Activated T-cell treated with anti-CD3 and anti-CD28 coated beads, Interleukin-2, amount 50 U/mL, for 72 hours (primary cell): ENCODE measurements at regions not wholly inside any gene's neighbourhood (a gene's known extent, or its start where the extent isn't known, plus 50 kb on each side); places are given as distances from the start of the nearest gene placed in this dataset.

Experiments used
- ATAC-seq, 2 donors: fragments of 150-1000 bp; cut with Tn5 transposase; replicated peaks in 1 of 2; 2 replicates each; pipeline ENCODE4 v1.10.0; 2021; ENCODE audit warnings: moderate library complexity in 2 of 2, mild to moderate bottlenecking in 1 of 2
- DNase-seq, 2 donors: peaks; one replicate each; pipeline ENCODE4 v3.0.0; 2021 to 2022; ENCODE audit warnings: mixed read lengths in 1 of 2
- H3K27ac Mint-ChIP-seq: one replicate; pipeline ENCODE4 v1.8.0; 2022; ENCODE audit warnings: mild to moderate bottlenecking, moderate library complexity, mixed read lengths
- H3K27me3 Mint-ChIP-seq: one replicate; pipeline ENCODE4 v1.8.0; 2022; ENCODE audit warnings: low read depth, mixed read lengths
- H3K36me3 Mint-ChIP-seq, 2 donors: one replicate each; pipeline ENCODE4 v1.8.0; 2022; ENCODE audit warnings: mixed read lengths in 2 of 2, mild to moderate bottlenecking in 1 of 2; ENCODE audit not compliant: insufficient read depth in 2 of 2
- H3K4me1 Mint-ChIP-seq: one replicate; pipeline ENCODE4 v1.8.0; 2022; ENCODE audit warnings: low read depth, mixed read lengths
- H3K4me3 Mint-ChIP-seq, 2 donors: one replicate each; pipeline ENCODE4 v1.8.0; 2022; ENCODE audit warnings: mild to moderate bottlenecking in 2 of 2, mixed read lengths in 2 of 2, moderate library complexity in 2 of 2
- H3K9me3 Mint-ChIP-seq, 2 donors: one replicate each; pipeline ENCODE4 v1.8.0; 2022; ENCODE audit warnings: mixed read lengths in 2 of 2

GRCh38 chr9:134991808-134992754 is 74.4 kb upstream of the FCN1 start:
- no peaks in the 10 kb centered on the region for H3K4me1 Mint-ChIP-seq
- H3K27ac Mint-ChIP-seq, result no peak overlapping the region
- ATAC-seq (no peak), DNase-seq (no peak)
- H3K9me3 Mint-ChIP-seq, result peaks cover 5 to 8% of the 10 kb centered on the region in 2 donors
- peaks cover 2 to 3% of the 10 kb centered on the region in 2 donors for H3K36me3 Mint-ChIP-seq
- H3K27me3 Mint-ChIP-seq, result peaks cover 7% of the 10 kb centered on the region
- no peak overlapping the region for H3K4me3 Mint-ChIP-seq

- DNase-seq (no peak), ATAC-seq (no peak)
- H3K27me3 Mint-ChIP-seq, result peaks cover 7% of the 10 kb centered on the region
- H3K4me1 Mint-ChIP-seq, result no peaks in the 10 kb centered on the region
- peaks cover 1 to 4% of the 10 kb centered on the region in 2 donors for H3K9me3 Mint-ChIP-seq
- no peak overlapping the region for H3K4me3 Mint-ChIP-seq
- H3K27ac Mint-ChIP-seq, result no peak overlapping the region
- no peaks in the 10 kb centered on the region for H3K36me3 Mint-ChIP-seq
Observed at GRCh38 chr9:134992755-134993124, 75.0 kb upstream of the FCN1 start.

GRCh38 chr9:134993416-134993815 is 75.7 kb upstream of the FCN1 start:
- H3K4me3 Mint-ChIP-seq, result no peak overlapping the region
- DNase-seq (no peak), ATAC-seq (no peak)
- peaks cover 7% of the 10 kb centered on the region for H3K27me3 Mint-ChIP-seq
- no peaks in the 10 kb centered on the region for H3K36me3 Mint-ChIP-seq
- peaks cover 4 to 5% of the 10 kb centered on the region in 2 donors for H3K9me3 Mint-ChIP-seq
- H3K4me1 Mint-ChIP-seq, result no peaks in the 10 kb centered on the region
- no peak overlapping the region for H3K27ac Mint-ChIP-seq

- peaks cover 7% of the 10 kb centered on the region for H3K27me3 Mint-ChIP-seq
- no peaks in the 10 kb centered on the region for H3K36me3 Mint-ChIP-seq
- H3K27ac Mint-ChIP-seq, result no peak overlapping the region
- H3K4me1 Mint-ChIP-seq, result no peaks in the 10 kb centered on the region
- DNase-seq (no peak), ATAC-seq (no peak)
- peaks cover 5 to 6% of the 10 kb centered on the region in 2 donors for H3K9me3 Mint-ChIP-seq
- H3K4me3 Mint-ChIP-seq, result no peak overlapping the region
Observed at GRCh38 chr9:134993996-134994720, 76.4 kb upstream of the FCN1 start.

- no peak for ATAC-seq
- Mint-ChIP-seq H3K9me3 (peaks cover 5 to 7% of the 10 kb centered on the region in 2 donors), H3K4me1 (no peaks in the 10 kb centered on the region), H3K27ac (no peak overlapping the region), H3K27me3 (peaks cover 7% of the 10 kb centered on the region), H3K4me3 (no peak overlapping the region), H3K36me3 (peaks cover 0 to 3% of the 10 kb centered on the region in 2 donors)
- DNase-seq, result no peak
Observed at GRCh38 chr9:134994926-134995791, 77.4 kb upstream of the FCN1 start.

- H3K27me3 Mint-ChIP-seq, result peaks cover 7% of the 10 kb centered on the region
- H3K36me3 Mint-ChIP-seq, result peaks cover 0 to 8% of the 10 kb centered on the region in 2 donors
- ATAC-seq (no peak), DNase-seq (no peak)
- H3K27ac Mint-ChIP-seq, result no peak overlapping the region
- H3K4me1 Mint-ChIP-seq, result no peaks in the 10 kb centered on the region
- H3K9me3 Mint-ChIP-seq, result peaks cover 10 to 11% of the 10 kb centered on the region in 2 donors
- H3K4me3 Mint-ChIP-seq, result no peak overlapping the region
Observed at GRCh38 chr9:134995792-134996120, 78.0 kb upstream of the FCN1 start.

- Mint-ChIP-seq H3K36me3 (peaks cover 0 to 10% of the 10 kb centered on the region in 2 donors), H3K27ac (no peak overlapping the region), H3K4me3 (no peak overlapping the region), H3K4me1 (no peaks in the 10 kb centered on the region), H3K27me3 (peaks cover 7% of the 10 kb centered on the region), H3K9me3 (peaks cover 10 to 11% of the 10 kb centered on the region in 2 donors)
- ATAC-seq (no peak), DNase-seq (no peak)
Observed at GRCh38 chr9:134996591-134997530, 79.1 kb upstream of the FCN1 start.

- Mint-ChIP-seq H3K9me3 (peaks cover 10 to 11% of the 10 kb centered on the region in 2 donors), H3K4me1 (no peaks in the 10 kb centered on the region), H3K36me3 (peaks cover 0 to 10% of the 10 kb centered on the region in 2 donors), H3K4me3 (no peak overlapping the region), H3K27me3 (peaks cover 7% of the 10 kb centered on the region), H3K27ac (no peak overlapping the region)
- DNase-seq (no peak), ATAC-seq (no peak)
Observed at GRCh38 chr9:135000647-135001245, 83.0 kb upstream of the FCN1 start.

- no peaks in the 10 kb centered on the region for H3K4me1 Mint-ChIP-seq
- peaks cover 1% of the 10 kb centered on the region for H3K27me3 Mint-ChIP-seq
- H3K27ac Mint-ChIP-seq, result no peak overlapping the region
- peaks cover 0 to 10% of the 10 kb centered on the region in 2 donors for H3K36me3 Mint-ChIP-seq
- DNase-seq, result no peak
- no peak overlapping the region for H3K4me3 Mint-ChIP-seq
- H3K9me3 Mint-ChIP-seq, result peaks cover 8 to 11% of the 10 kb centered on the region in 2 donors
- ATAC-seq, result no peak
Observed at GRCh38 chr9:135001526-135001925, 83.8 kb upstream of the FCN1 start.

- DNase-seq, result no peak
- Mint-ChIP-seq H3K4me3 (no peak overlapping the region), H3K27ac (no peak overlapping the region), H3K4me1 (no peaks in the 10 kb centered on the region), H3K27me3 (no peaks in the 10 kb centered on the region), H3K9me3 (peaks cover 8 to 11% of the 10 kb centered on the region in 2 donors), H3K36me3 (peaks cover 0 to 10% of the 10 kb centered on the region in 2 donors)
- no peak for ATAC-seq
Observed at GRCh38 chr9:135002336-135002735, 84.6 kb upstream of the FCN1 start.

GRCh38 chr9:135002802-135003201 is 84.7 kb upstream of the OLFM1 start:
- no peak for ATAC-seq
- no peak for DNase-seq
- Mint-ChIP-seq H3K27ac (no peak overlapping the region), H3K4me3 (no peak overlapping the region), H3K27me3 (no peaks in the 10 kb centered on the region), H3K9me3 (peaks cover 7 to 10% of the 10 kb centered on the region in 2 donors), H3K4me1 (no peaks in the 10 kb centered on the region), H3K36me3 (peaks cover 0 to 10% of the 10 kb centered on the region in 2 donors)

- DNase-seq (no peak), ATAC-seq (no peak)
- H3K4me1 Mint-ChIP-seq, result no peaks in the 10 kb centered on the region
- H3K4me3 Mint-ChIP-seq, result no peak overlapping the region
- H3K27me3 Mint-ChIP-seq, result no peaks in the 10 kb centered on the region
- H3K36me3 Mint-ChIP-seq, result peaks cover 0 to 10% of the 10 kb centered on the region in 2 donors
- H3K9me3 Mint-ChIP-seq, result peaks cover 5% of the 10 kb centered on the region in 2 donors
- no peak overlapping the region for H3K27ac Mint-ChIP-seq
Observed at GRCh38 chr9:135004772-135005171, 82.7 kb upstream of the OLFM1 start.
